8988T (cell line): ENCODE measurements at regions not wholly inside any gene's neighbourhood (a gene's known extent, or its start where the extent isn't known, plus 50 kb on each side); places are given as distances from the start of the nearest gene placed in this dataset.
"Not testable (repeated sequence)": the region's sequence is repeated elsewhere in the genome, so short reads cannot be mapped to it uniquely, and the experiment has no call there.

Source experiments
- DNase-seq: peaks from one replicate; pipeline ENCODE4 v3.0.0; 2011

DNA sequence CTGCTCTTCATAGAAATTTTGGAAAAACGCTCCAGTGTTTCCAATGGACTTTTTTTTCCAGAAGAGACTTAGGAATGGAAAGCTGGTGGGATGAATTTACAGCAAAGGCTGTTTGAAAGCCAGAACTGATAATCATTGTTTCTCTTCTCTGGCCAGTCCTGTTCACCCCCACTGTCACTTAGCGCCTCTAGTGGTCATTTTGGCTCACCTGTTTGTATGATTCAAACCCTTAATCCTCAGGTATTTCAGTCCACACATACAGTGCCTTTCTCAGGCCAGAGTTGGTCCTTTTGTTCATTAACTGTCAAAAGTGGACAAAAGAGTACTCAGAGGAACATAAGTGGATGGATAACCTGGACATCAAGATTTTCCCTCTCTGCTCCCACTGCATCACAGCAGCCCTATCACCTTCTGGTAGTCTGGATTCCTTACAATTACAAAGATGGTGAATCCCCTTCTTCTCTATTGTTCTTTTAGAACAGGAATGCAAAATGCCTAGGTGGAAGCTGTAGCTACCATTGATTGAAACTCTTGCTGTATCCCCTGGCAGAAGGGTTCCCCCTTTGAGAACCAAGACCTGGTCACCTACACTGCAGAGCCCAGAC is 177.6 kb upstream of the OLFM3 start:
- no peak for DNase-seq

DNA sequence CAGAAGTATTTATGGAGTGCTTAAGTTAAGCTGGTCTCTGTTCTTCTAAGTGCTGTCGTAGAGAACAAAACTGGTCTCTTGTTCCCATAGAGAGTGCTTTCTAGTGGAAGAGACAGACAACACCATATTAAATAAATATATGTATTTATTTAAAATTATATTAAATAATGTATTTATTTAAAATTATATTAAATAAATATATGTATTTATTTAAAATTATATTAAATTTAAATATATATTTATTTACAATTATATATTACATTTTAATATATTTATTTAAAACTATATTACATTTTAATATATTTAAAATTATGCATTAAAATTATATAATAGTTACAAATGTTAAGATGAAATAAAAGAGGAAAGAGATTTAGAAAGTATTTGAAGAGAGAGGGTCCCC is 175.5 kb upstream of the OLFM3 start:
- no peak for DNase-seq

GRCh38 chr1:102163799-102164198 is 167.1 kb upstream of the OLFM3 start:
- no peak for DNase-seq

- DNase-seq = no peak
Measured at GRCh38 chr1:102151242-102151641, 154.5 kb upstream of the OLFM3 start.

DNA sequence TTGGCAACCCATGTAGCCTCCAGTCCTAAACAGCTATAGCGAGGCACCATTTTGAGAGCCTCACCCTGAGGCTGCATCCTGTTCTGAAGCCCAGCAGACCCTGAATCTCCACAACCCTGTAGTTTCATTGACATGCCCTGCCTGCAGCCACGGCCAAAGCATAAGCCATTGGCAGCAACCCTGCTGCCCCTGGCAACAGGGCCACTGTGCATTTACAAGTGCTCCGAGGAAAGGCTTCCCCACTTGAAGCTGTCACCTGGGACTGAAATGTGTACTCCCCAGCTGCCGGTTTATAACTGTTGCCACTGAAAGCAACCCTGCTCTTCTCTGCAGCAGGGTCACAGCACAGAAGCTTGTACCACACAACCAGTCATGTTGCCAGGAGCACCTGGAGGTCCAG is 124.2 kb upstream of the OLFM3 start:
- DNase-seq = no peak

- no peak for DNase-seq
Measured at GRCh38 chr1:102118150-102118549, 121.4 kb upstream of the OLFM3 start.

DNA sequence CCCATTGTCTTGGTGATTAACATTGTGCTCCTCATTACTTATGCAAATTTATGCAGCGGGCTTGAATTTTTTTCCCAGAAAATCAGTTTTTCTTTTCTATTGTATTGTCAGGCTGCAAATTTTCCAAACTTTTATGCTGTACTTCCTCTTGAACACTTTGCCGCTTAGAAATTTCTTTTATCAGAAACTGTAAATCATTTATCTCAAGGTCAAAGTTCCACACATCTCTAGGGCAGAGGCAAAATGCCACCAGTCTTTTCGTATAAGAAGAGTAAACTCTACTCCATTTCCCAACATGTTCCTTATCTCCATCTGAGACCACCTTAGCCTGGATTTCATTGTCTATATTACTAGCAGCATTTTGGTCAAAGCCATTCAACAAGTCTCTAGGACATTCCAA is 113.9 kb upstream of the OLFM3 start:
- no peak for DNase-seq

- DNase-seq = not testable (repeated sequence)
Measured at GRCh38 chr1:102109493-102109892, 112.8 kb upstream of the OLFM3 start.

GRCh38 chr1:102107441-102107840 is 110.7 kb upstream of the OLFM3 start:
- no peak for DNase-seq

DNA sequence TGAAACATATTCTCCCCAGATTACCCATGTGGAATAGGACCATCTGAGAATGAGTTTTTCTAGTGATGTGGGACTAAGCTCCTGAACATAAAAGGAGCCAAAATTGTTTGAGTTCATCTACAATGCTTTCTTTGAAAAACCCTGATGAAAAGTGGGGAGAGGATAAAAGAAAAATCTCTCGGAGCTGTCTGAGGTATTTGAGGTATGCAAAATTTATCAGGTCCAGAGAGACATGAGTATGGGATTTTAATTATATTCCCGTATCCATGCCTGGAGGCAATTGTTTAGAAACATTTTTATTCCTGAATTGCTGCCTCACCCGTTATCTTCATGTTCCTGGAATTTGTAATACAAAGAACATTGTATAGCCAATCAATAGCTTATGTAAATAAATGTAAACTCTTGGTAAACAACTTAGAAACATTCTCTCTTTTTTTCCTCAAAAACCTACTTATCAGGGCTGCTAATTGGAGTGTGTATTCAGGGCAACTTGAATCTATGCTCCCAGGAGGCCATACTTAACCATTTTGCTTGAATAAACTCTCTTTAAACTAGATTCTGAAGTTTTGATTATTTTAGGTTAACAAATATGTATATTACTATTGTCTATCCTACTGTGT is 109.3 kb upstream of the OLFM3 start:
- no peak for DNase-seq

DNA sequence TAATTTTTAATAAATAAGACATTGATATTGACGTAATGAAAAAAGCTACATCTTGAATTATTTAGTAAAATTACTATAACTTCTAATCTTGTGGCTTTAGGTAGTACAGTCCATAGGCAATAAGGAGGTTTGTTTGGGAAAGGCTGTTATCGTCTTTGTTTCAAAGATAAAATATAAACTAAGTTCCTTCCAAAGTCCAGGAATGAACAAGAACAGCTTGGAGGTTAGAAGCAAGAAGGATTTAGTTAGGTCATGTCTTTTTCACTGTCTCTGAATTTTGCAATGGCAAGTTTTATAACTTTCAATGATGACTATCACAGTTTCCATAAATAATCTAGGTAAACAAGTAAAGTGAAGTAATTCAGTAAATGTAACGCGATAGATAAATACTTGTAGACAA is 106.9 kb upstream of the OLFM3 start:
- no peak for DNase-seq

DNA sequence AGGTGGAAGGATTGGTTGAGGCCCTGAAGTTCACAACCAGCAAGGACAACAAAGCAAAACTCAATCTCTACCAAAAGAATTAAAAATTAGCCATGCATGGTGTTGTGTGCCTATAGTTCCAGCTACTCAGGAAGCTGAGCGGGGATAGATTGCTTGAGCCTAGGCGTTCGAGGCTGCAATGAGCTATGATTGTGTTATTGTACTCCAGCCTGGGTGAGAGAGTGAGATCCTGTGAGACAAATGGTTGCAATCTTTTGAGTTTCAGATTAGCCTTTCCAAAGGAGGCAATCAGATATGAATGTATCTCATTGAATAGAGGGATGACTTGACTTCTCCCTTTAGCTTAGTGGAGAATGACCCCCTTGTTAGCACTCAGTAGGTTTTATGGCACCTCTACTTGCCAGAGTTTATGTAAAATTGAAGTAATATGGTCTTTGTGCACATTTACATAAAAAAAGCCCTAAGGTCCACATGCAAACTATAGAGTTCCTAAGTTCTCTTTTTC is 105.6 kb upstream of the OLFM3 start:
- no peak for DNase-seq

GRCh38 chr1:102100666-102101065 is 103.9 kb upstream of the OLFM3 start:
- no peak for DNase-seq

DNA sequence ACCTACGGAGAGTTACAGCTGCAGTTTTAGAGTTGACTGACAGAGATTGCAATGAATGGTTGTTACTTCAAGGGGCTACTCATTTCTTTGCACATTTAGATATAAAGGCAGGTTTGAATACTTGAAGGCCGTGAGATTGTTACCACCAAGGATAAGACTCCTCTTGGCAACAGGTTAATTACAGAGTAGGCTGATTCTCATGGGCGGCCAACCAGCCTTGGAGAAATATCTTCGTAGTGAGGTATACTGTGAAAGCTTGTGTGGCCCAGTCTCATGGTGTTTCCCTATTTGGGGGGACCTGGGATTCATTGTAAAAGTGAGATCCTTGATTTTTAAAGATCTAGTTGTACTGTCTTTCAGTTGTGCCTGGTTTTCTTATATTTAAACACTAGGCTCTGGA is 103.2 kb upstream of the OLFM3 start:
- no peak for DNase-seq

DNA sequence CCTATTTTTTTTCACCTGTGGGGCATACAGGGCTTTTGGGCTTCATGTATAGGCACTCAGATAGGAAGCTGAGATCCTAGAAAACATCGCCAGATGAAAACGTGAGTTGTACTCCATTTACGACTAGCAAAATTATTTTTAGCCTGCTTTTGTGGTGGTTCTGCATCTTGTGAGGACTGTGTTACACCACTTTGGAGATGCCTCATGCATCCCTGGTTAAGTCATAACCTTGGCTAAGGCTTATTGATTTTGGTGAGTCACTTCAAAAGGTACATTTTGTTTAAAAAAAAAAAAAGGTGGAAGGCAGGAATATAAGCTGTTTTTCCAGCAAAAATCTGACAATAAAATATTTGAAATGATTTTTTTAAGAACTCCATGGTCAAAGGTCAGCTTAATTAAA is 101.8 kb upstream of the OLFM3 start:
- DNase-seq = no peak

DNA sequence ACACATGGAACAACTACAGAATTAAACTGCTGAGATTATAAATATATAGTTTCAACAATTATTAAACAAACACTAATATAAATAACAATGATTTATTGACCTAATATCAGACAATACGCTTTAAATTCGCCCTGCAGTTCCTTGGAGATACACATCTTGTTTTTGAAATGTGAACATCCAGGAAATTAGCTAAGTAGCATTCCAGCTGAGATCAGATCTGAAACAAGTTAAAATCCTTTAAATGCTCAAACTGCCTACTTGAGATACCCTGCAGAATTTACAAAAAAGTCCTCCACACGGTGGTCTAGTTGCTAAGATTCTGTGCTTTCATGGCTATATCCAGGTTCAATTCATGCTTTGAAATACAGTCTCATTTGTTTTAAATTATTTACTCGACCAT is 101.4 kb upstream of the OLFM3 start:
- DNase-seq = no peak

- no peak for DNase-seq
Measured at GRCh38 chr1:102097451-102097850, 100.7 kb upstream of the OLFM3 start.

GRCh38 chr1:102096162-102096561 is 99.4 kb upstream of the OLFM3 start:
- no peak for DNase-seq

DNA sequence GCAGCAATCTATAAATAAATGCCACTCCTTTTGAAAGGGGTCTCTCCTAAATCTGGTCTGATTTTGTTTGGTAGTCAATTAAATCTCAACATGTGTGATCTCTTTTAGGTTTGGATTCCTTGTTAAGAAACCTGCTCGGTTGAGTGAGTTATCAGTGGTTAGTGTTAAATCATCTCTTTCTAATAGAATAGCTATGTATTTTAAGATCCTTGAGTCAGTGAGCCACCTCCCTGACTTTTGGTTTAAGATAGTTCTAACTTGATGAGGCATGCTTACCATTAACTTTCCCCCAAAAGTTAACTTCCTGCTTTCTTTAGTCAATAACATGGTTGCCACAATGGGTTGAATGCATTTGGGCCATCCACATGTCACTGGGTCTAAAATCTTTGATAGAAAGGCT is 93.1 kb upstream of the OLFM3 start:
- DNase-seq = no peak

DNA sequence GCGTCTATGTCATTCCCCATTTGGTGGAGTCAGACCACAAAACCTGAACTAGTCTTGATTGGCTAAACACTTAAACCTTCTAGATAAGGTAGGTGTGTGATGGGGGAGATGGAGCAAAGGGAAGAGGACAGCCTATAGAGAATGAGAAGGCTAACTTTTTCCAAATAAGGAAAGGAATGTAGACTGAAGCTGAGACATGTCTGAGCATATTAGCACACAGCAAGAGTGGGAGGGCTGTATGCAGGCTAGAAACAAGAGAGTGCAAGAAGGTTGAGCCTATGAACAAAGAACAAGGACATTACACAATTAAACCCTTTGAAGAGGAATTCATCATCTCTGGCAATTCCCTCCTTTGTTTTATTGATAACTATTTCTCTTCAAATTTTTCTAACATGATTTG is 89.2 kb upstream of the OLFM3 start:
- DNase-seq = no peak

DNA sequence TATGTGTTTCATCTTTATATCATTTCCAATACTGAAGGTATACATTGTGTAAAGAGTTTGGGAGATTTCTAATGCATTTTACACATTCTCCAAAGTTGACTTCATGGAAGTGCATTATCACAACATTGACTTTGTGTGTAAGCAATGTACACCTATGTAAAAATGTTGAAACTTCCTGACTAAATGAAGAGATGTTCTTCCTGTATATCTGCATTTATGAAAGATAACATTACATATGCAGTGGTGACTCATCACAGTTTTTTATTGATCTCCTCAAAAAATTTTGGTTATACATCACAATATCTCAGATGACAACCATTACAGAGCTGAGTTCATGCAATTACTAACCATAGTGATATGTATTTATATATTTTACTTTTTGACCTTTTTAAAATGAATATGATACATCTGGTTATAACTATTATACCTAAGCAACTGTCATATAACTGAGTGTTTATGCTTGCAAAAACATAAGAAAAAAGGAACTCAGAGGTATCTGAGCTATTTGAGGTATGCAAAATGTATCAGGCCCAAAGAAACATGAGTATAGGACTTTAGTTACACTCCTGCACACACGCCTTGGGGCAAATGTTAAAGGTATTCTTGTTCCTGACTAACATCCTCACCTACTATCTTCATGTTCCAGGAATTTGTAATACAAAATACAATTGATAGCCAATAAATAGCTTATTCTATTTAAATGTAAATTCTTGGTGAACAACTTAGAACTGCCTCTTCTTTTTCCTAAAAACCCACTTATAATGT is 88.2 kb upstream of the OLFM3 start:
- DNase-seq = no peak

GRCh38 chr1:102083192-102083591 is 86.5 kb upstream of the OLFM3 start:
- DNase-seq = no peak

GRCh38 chr1:102074874-102075273 is 78.1 kb upstream of the OLFM3 start:
- DNase-seq = no peak

- no peak for DNase-seq
Measured at GRCh38 chr1:102071451-102071850, 74.7 kb upstream of the OLFM3 start.
